HAP-1 (cell line): ENCODE measurements at regions not wholly inside any gene's neighbourhood (a gene's known extent, or its start where the extent isn't known, plus 50 kb on each side); places are given as distances from the start of the nearest gene placed in this dataset.

Experiments
- DNase-seq, 2 experiments: peaks; one replicate each; pipeline ENCODE4 v3.0.0-alpha.2; 2016 to 2020; ENCODE audit warnings: low spot score in 2 of 2
- H3K27me3 ChIP-seq: fragments of 250-450 bp; sonication (Bioruptor Pico); 2 replicates; pipeline ENCODE4 v1.5.1; 2020; ENCODE audit warnings: low read depth, mild to moderate bottlenecking, moderate library complexity
- H3K36me3 ChIP-seq: fragments of 250-450 bp; sonication (Bioruptor Pico); replicated peaks from 2 replicates; pipeline ENCODE4 v1.5.1; 2020; ENCODE audit warnings: mild to moderate bottlenecking
- H3K4me1 ChIP-seq: fragments of 250-450 bp; sonication (Bioruptor Pico); 2 replicates; pipeline ENCODE4 v1.5.1; 2020; ENCODE audit warnings: mild to moderate bottlenecking
- H3K4me3 ChIP-seq: fragments of 250-450 bp; sonication (Bioruptor Pico); 2 replicates; pipeline ENCODE4 v1.5.1; 2020; ENCODE audit warnings: mild to moderate bottlenecking, moderate library complexity
- H3K9me3 ChIP-seq: fragments of 250-450 bp; sonication (Bioruptor Pico); 2 replicates; pipeline ENCODE4 v1.5.1; 2020; ENCODE audit warnings: mild to moderate bottlenecking, moderate library complexity
- in situ Hi-C: fragments of 300-500 bp; cut with MboI; formaldehyde crosslinking; loops from 3 replicates; pipeline ENCODE4 v1.14.3; 2020; ENCODE audit warnings: low sequenced_read_pairs, inconsistent platforms, mixed read lengths

- H3K27me3 ChIP-seq = no peaks in the 10 kb centered on the region
- in situ Hi-C loops = no loop called here
- no peaks in the 10 kb centered on the region for H3K4me1 ChIP-seq
Observed at GRCh38 chr16:6547131-6547530, 785.5 kb upstream of the RBFOX1 start.

GRCh38 chr16:6545329-6545728, 787.3 kb upstream of the RBFOX1 start:
- in situ Hi-C loops = no loop called here
- Histone ChIP-seq H3K36me3 (no peaks in the 10 kb centered on the region), H3K4me3 (no peak overlapping the region), H3K9me3 (no peaks in the 10 kb centered on the region), H3K4me1 (no peaks in the 10 kb centered on the region), H3K27me3 (no peaks in the 10 kb centered on the region)
- no peak for DNase-seq

More at GRCh38 chr16:6547131-6547530, 785.5 kb upstream of the RBFOX1 start:
- Histone ChIP-seq H3K36me3 (no peaks in the 10 kb centered on the region), H3K4me3 (no peak overlapping the region), H3K9me3 (no peaks in the 10 kb centered on the region)
- no peak for DNase-seq

GRCh38 chr16:6541267-6541666, 791.4 kb upstream of the RBFOX1 start:
- Histone ChIP-seq H3K9me3 (no peaks in the 10 kb centered on the region), H3K4me3 (no peak overlapping the region), H3K4me1 (no peaks in the 10 kb centered on the region), H3K36me3 (no peaks in the 10 kb centered on the region), H3K27me3 (no peaks in the 10 kb centered on the region)
- DNase-seq = no peak
- in situ Hi-C loops = no loop called here

- Histone ChIP-seq H3K4me1 (no peaks in the 10 kb centered on the region), H3K4me3 (no peak overlapping the region), H3K9me3 (no peaks in the 10 kb centered on the region; the same call in 1 of the 2 replicates), H3K27me3 (no peaks in the 10 kb centered on the region), H3K36me3 (no peaks in the 10 kb centered on the region)
- in situ Hi-C loops = no loop called here
- DNase-seq = no peak
Observed at GRCh38 chr16:6536411-6536810, 796.2 kb upstream of the RBFOX1 start.

- in situ Hi-C loops = no loop called here
- H3K4me1 ChIP-seq = no peaks in the 10 kb centered on the region
- no peaks in the 10 kb centered on the region for H3K27me3 ChIP-seq
- no peak for DNase-seq
- H3K4me3 ChIP-seq = no peak overlapping the region
- no peaks in the 10 kb centered on the region for H3K36me3 ChIP-seq
- H3K9me3 ChIP-seq = no peaks in the 10 kb centered on the region; the same call in 1 of the 2 replicates
Observed at GRCh38 chr16:6531067-6531466, 801.6 kb upstream of the RBFOX1 start.

GRCh38 chr16:6528217-6528616, 804.4 kb upstream of the RBFOX1 start:
- H3K4me1 ChIP-seq = no peaks in the 10 kb centered on the region
- no peaks in the 10 kb centered on the region for H3K36me3 ChIP-seq
- DNase-seq = no peak
- H3K9me3 ChIP-seq = no peaks in the 10 kb centered on the region
- no peaks in the 10 kb centered on the region for H3K27me3 ChIP-seq
- in situ Hi-C loops = no loop called here
- no peak overlapping the region for H3K4me3 ChIP-seq

- H3K9me3 ChIP-seq = no peaks in the 10 kb centered on the region
- DNase-seq = no peak
- no peaks in the 10 kb centered on the region for H3K4me1 ChIP-seq
- no peaks in the 10 kb centered on the region for H3K27me3 ChIP-seq
- in situ Hi-C loops = no loop called here
- H3K36me3 ChIP-seq = no peaks in the 10 kb centered on the region
- no peak overlapping the region for H3K4me3 ChIP-seq
Observed at GRCh38 chr16:6527646-6528045, 805.0 kb upstream of the RBFOX1 start.

GRCh38 chr16:6524501-6524900, 808.1 kb upstream of the RBFOX1 start:
- no peak overlapping the region for H3K4me3 ChIP-seq
- no peaks in the 10 kb centered on the region for H3K36me3 ChIP-seq
- DNase-seq = no peak
- no peaks in the 10 kb centered on the region for H3K9me3 ChIP-seq
- in situ Hi-C loops = no loop called here
- no peaks in the 10 kb centered on the region for H3K4me1 ChIP-seq
- no peaks in the 10 kb centered on the region for H3K27me3 ChIP-seq

- in situ Hi-C loops = no loop called here
- Histone ChIP-seq H3K4me3 (no peak overlapping the region), H3K4me1 (no peaks in the 10 kb centered on the region), H3K36me3 (no peaks in the 10 kb centered on the region), H3K9me3 (no peaks in the 10 kb centered on the region), H3K27me3 (no peaks in the 10 kb centered on the region)
- no peak for DNase-seq
Observed at GRCh38 chr16:6517020-6517720, 815.5 kb upstream of the RBFOX1 start.

GRCh38 chr16:6512512-6512911, 820.1 kb upstream of the RBFOX1 start:
- in situ Hi-C loops = no loop called here

GRCh38 chr16:6510261-6510660, 822.4 kb upstream of the RBFOX1 start:
- in situ Hi-C loops = no loop called here
- H3K4me1 ChIP-seq = no peaks in the 10 kb centered on the region
- H3K9me3 ChIP-seq = no peaks in the 10 kb centered on the region
- no peaks in the 10 kb centered on the region for H3K36me3 ChIP-seq
- no peak for DNase-seq
- no peak overlapping the region for H3K4me3 ChIP-seq
- H3K27me3 ChIP-seq = no peaks in the 10 kb centered on the region

More at GRCh38 chr16:6512512-6512911, 820.1 kb upstream of the RBFOX1 start:
- Histone ChIP-seq H3K4me1 (no peaks in the 10 kb centered on the region), H3K9me3 (no peaks in the 10 kb centered on the region), H3K27me3 (no peaks in the 10 kb centered on the region), H3K36me3 (no peaks in the 10 kb centered on the region), H3K4me3 (no peak overlapping the region)
- DNase-seq = no peak

- Histone ChIP-seq H3K4me3 (no peak overlapping the region), H3K36me3 (no peaks in the 10 kb centered on the region), H3K27me3 (no peaks in the 10 kb centered on the region), H3K4me1 (no peaks in the 10 kb centered on the region), H3K9me3 (no peaks in the 10 kb centered on the region)
- in situ Hi-C loops = no loop called here
- no peak for DNase-seq
Observed at GRCh38 chr16:6499413-6499812, 833.2 kb upstream of the RBFOX1 start.

- Histone ChIP-seq H3K27me3 (no peaks in the 10 kb centered on the region), H3K4me3 (no peak overlapping the region), H3K9me3 (no peaks in the 10 kb centered on the region), H3K36me3 (no peaks in the 10 kb centered on the region), H3K4me1 (no peaks in the 10 kb centered on the region)
- no peak for DNase-seq
- in situ Hi-C loops = no loop called here
Observed at GRCh38 chr16:6498858-6499257, 833.8 kb upstream of the RBFOX1 start.

- Histone ChIP-seq H3K4me1 (no peaks in the 10 kb centered on the region), H3K4me3 (no peak overlapping the region), H3K36me3 (no peaks in the 10 kb centered on the region), H3K9me3 (no peaks in the 10 kb centered on the region), H3K27me3 (no peaks in the 10 kb centered on the region)
- DNase-seq = no peak
- in situ Hi-C loops = no loop called here
Observed at GRCh38 chr16:6496996-6497395, 835.6 kb upstream of the RBFOX1 start.
